Gastrocnemius medialis (tissue), 4 donors: ENCODE measurements at regions not wholly inside any gene's neighbourhood (a gene's known extent, or its start where the extent isn't known, plus 50 kb on each side); places are given as distances from the start of the nearest gene placed in this dataset.

Source experiments
- ATAC-seq, 2 donors: fragments of 150-250 bp; one replicate each; pipeline ENCODE4 v1.9.1; 2016
- DNase-seq, 2 donors: peaks; one replicate each; pipeline ENCODE4 v3.0.0-alpha.2; 2019
- H3K27ac ChIP-seq, 4 donors: fragments of 200-600 bp; sonication (generic); 1 replicate in 1 of 4; 2 replicates in 3 of 4; pipeline ENCODE4 v1.5.1; 2016 to 2018; ENCODE audit warnings: mild to moderate bottlenecking in 2 of 4, moderate library complexity in 1 of 4
- H3K27me3 ChIP-seq, 3 donors: fragments of 200-600 bp; sonication (generic) in 2 of 3; 1 replicate in 1 of 3; 2 replicates in 2 of 3; pipeline versions ENCODE4 v1.5.1 to v1.6.0; 2016 to 2019; ENCODE audit warnings: mild to moderate bottlenecking in 1 of 3, moderate library complexity in 1 of 3
- H3K36me3 ChIP-seq, 2 donors: fragments of 200-600 bp; sonication (generic) in 1 of 2; one replicate each; pipeline ENCODE4 v1.5.1; 2017 to 2018
- H3K4me1 ChIP-seq, 2 donors: fragments of 200-600 bp; sonication (generic) in 1 of 2; one replicate each; pipeline ENCODE4 v1.5.1; 2016 to 2017; ENCODE audit warnings: mild to moderate bottlenecking in 2 of 2
- H3K4me3 ChIP-seq, 4 donors: fragments of 200-600 bp; sonication (generic) in 3 of 4; 1 replicate in 1 of 4; 2 replicates in 3 of 4; pipeline ENCODE4 v1.5.1; 2016 to 2019; ENCODE audit warnings: mild to moderate bottlenecking in 2 of 4
- H3K9me3 ChIP-seq, 3 donors: fragments of 200-600 bp; sonication (generic) in 2 of 3; 1 replicate in 1 of 3; 2 replicates in 2 of 3; pipeline ENCODE4 v1.5.1; 2016 to 2019
- POLR2A ChIP-seq, 2 donors: fragments of 450-650 bp; IDR thresholded peaks; one replicate each; pipeline ENCODE4 v1.6.1; 2017; ENCODE audit warnings: antibody characterized with exemption in 2 of 2, mild to moderate bottlenecking in 2 of 2, moderate library complexity in 2 of 2
- in situ Hi-C, 4 donors: fragments of 200-750 bp; cut with MboI; loops; one replicate each; pipeline versions ENCODE4 v1.15.0 to v1.8.0; 2017; ENCODE audit warnings: low sequenced_read_pairs in 4 of 4
- intact Hi-C: fragments of 100-400 bp; cut with DNase I; formaldehyde crosslinking; loops from one replicate; pipeline ENCODE4 v1.15.1; 2023; ENCODE audit warnings: low total_unique reads
- TF ChIP-seq, protein P1 (sequence below), 5 experiments: fragments of 450-650 bp in 3 of 5; fragments of 200-600 bp in 2 of 5; sonication (generic) in 2 of 5; IDR thresholded peaks in 4 of 5; conservative IDR thresholded peaks in 1 of 5; 1 replicate in 4 of 5; 2 replicates in 1 of 5; pipeline ENCODE4 v1.5.1; 2016 to 2019; ENCODE audit warnings: antibody characterized with exemption in 5 of 5, mild to moderate bottlenecking in 3 of 5, moderate library complexity in 3 of 5

GRCh38 chr14:34199585-34199984 lies 248.7 kb upstream of the EGLN3 start:
- Histone ChIP-seq H3K27ac (no peak overlapping the region), H3K4me1 (no peaks in the 10 kb centered on the region), H3K36me3 (no peaks in the 10 kb centered on the region), H3K4me3 (no peak overlapping the region), H3K9me3 (no peaks in the 10 kb centered on the region), H3K27me3 (no peaks in the 10 kb centered on the region)
- ATAC-seq (no peak), DNase-seq (no peak)
- in situ Hi-C loops (no loop called here), intact Hi-C loops (no loop called here)
- TF ChIP-seq, protein P1, sequence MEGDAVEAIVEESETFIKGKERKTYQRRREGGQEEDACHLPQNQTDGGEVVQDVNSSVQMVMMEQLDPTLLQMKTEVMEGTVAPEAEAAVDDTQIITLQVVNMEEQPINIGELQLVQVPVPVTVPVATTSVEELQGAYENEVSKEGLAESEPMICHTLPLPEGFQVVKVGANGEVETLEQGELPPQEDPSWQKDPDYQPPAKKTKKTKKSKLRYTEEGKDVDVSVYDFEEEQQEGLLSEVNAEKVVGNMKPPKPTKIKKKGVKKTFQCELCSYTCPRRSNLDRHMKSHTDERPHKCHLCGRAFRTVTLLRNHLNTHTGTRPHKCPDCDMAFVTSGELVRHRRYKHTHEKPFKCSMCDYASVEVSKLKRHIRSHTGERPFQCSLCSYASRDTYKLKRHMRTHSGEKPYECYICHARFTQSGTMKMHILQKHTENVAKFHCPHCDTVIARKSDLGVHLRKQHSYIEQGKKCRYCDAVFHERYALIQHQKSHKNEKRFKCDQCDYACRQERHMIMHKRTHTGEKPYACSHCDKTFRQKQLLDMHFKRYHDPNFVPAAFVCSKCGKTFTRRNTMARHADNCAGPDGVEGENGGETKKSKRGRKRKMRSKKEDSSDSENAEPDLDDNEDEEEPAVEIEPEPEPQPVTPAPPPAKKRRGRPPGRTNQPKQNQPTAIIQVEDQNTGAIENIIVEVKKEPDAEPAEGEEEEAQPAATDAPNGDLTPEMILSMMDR (IDR thresholded peaks at IDR 0.05 in 4 of 5, conservative IDR thresholded peaks at IDR 0.05 in 1 of 5): no peak
- TF ChIP-seq POLR2A (IDR thresholded peaks at IDR 0.05): no peak

- Histone ChIP-seq H3K36me3 (no peaks in the 10 kb centered on the region), H3K9me3 (no peaks in the 10 kb centered on the region), H3K4me1 (no peaks in the 10 kb centered on the region), H3K27ac (no peak overlapping the region), H3K27me3 (no peaks in the 10 kb centered on the region), H3K4me3 (no peak overlapping the region)
- in situ Hi-C loops (no loop called here), intact Hi-C loops (no loop called here)
- ATAC-seq (no peak), DNase-seq (no peak)
- TF ChIP-seq POLR2A (IDR thresholded peaks at IDR 0.05): no peak
- TF ChIP-seq, protein P1 (IDR thresholded peaks at IDR 0.05 in 4 of 5, conservative IDR thresholded peaks at IDR 0.05 in 1 of 5): no peak
Measured at GRCh38 chr14:34198096-34198495, 247.2 kb upstream of the EGLN3 start.

GRCh38 chr14:34195964-34196363 lies 245.1 kb upstream of the EGLN3 start:
- in situ Hi-C loops: no loop called here
- intact Hi-C loops: no loop called here
- ATAC-seq: no peak
- Histone ChIP-seq H3K27me3 (no peaks in the 10 kb centered on the region), H3K4me3 (no peak overlapping the region), H3K4me1 (no peaks in the 10 kb centered on the region), H3K27ac (no peak overlapping the region), H3K9me3 (no peaks in the 10 kb centered on the region), H3K36me3 (no peaks in the 10 kb centered on the region)
- TF ChIP-seq POLR2A (IDR thresholded peaks at IDR 0.05): no peak
- TF ChIP-seq, protein P1 (IDR thresholded peaks at IDR 0.05 in 4 of 5, conservative IDR thresholded peaks at IDR 0.05 in 1 of 5): no peak
- no peak for DNase-seq

DNA sequence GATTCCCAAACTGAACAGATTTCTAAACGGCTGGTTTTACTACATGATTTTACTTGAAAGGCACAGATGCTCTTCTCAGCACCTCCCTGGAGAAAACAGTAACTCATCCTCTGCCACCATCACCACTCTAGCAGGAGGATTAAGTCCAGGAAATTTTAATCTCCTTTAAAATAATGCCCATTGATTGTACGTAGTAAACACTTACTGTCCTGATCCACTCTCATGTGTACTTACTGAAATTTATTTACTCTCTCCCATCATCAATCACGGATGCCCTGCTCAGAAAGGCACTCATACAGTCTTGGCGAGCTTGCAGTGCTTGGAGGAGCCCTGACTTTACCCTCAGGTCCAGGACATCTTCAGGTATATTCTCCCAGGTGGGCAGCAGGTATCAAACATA lies 239.8 kb upstream of the EGLN3 start:
- H3K9me3 ChIP-seq: no peaks in the 10 kb centered on the region
- no peaks in the 10 kb centered on the region for H3K4me1 ChIP-seq
- intact Hi-C loops: no loop called here
- TF ChIP-seq POLR2A (IDR thresholded peaks at IDR 0.05): no peak
- TF ChIP-seq, protein P1 (IDR thresholded peaks at IDR 0.05 in 4 of 5, conservative IDR thresholded peaks at IDR 0.05 in 1 of 5): no peak
- DNase-seq: no peak
- ATAC-seq: no peak
- H3K36me3 ChIP-seq: no peaks in the 10 kb centered on the region
- no peak overlapping the region for H3K27ac ChIP-seq
- H3K4me3 ChIP-seq: no peak overlapping the region
- in situ Hi-C loops: no loop called here
- no peaks in the 10 kb centered on the region for H3K27me3 ChIP-seq

- intact Hi-C loops (no loop called here), in situ Hi-C loops (no loop called here)
- TF ChIP-seq, protein P1 (IDR thresholded peaks at IDR 0.05 in 4 of 5, conservative IDR thresholded peaks at IDR 0.05 in 1 of 5): no peak
- TF ChIP-seq POLR2A (IDR thresholded peaks at IDR 0.05): no peak
- H3K4me1 ChIP-seq: no peaks in the 10 kb centered on the region
- no peaks in the 10 kb centered on the region for H3K36me3 ChIP-seq
- no peak overlapping the region for H3K27ac ChIP-seq
- H3K9me3 ChIP-seq: no peaks in the 10 kb centered on the region
- DNase-seq (no peak), ATAC-seq (no peak)
- no peak overlapping the region for H3K4me3 ChIP-seq
- no peaks in the 10 kb centered on the region for H3K27me3 ChIP-seq
Measured at GRCh38 chr14:34189866-34190265, 239.0 kb upstream of the EGLN3 start.
